HepG2 (cell line): ENCODE measurements at regions not wholly inside any gene's neighbourhood (a gene's known extent, or its start where the extent isn't known, plus 50 kb on each side); places are given as distances from the start of the nearest gene placed in this dataset.
"Not testable (repeated sequence)": the region's sequence is repeated elsewhere in the genome, so short reads cannot be mapped to it uniquely, and the experiment has no call there.

Experiments
- DPF2 ChIP-seq: sonication (generic); formaldehyde crosslinking; IDR thresholded peaks from 2 replicates; pipeline ENCODE4 v1.4.0; 2020; ENCODE audit warnings: mild to moderate bottlenecking, low read depth, missing genetic modification reagents, borderline replicate concordance
- E2F2 ChIP-seq: sonication (generic); formaldehyde crosslinking; IDR thresholded peaks from 2 replicates; pipeline ENCODE4 v1.4.0; 2020; ENCODE audit warnings: missing genetic modification reagents, borderline replicate concordance
- FOXO4 ChIP-seq: sonication (generic); formaldehyde crosslinking; conservative IDR thresholded peaks from 2 replicates; pipeline ENCODE4 v1.8.1; 2023; ENCODE audit warnings: missing genetic modification reagents
- MTA1 ChIP-seq: sonication (generic); formaldehyde crosslinking; IDR thresholded peaks from 2 replicates; pipeline ENCODE4 v1.4.0; 2020; ENCODE audit warnings: missing genetic modification reagents, mild to moderate bottlenecking, borderline replicate concordance
- POLR2AphosphoS5 ChIP-seq: IDR thresholded peaks from 2 replicates; pipeline ENCODE4 v1.6.1; 2012; ENCODE audit warnings: low read depth, low read length
- TFDP2 ChIP-seq: sonication (generic); formaldehyde crosslinking; IDR thresholded peaks from 2 replicates; pipeline ENCODE4 v1.4.0; 2020; ENCODE audit warnings: missing genetic modification reagents
- ZBTB44 ChIP-seq: sonication (generic); formaldehyde crosslinking; IDR thresholded peaks from 2 replicates; pipeline ENCODE4 v1.4.0; 2020; ENCODE audit warnings: missing genetic modification reagents
- ZFP91 ChIP-seq: sonication (generic); formaldehyde crosslinking; IDR thresholded peaks from 2 replicates; pipeline ENCODE4 v1.9.0; 2022; ENCODE audit warnings: missing genetic modification reagents, mild to moderate bottlenecking, borderline replicate concordance
- ZNF468 ChIP-seq: sonication (generic); formaldehyde crosslinking; IDR thresholded peaks from 2 replicates; pipeline ENCODE4 v1.8.0; 2022; ENCODE audit warnings: mild to moderate bottlenecking, moderate library complexity, missing genetic modification reagents
- ZNF572 ChIP-seq: sonication (generic); formaldehyde crosslinking; IDR thresholded peaks from 2 replicates; pipeline ENCODE4 v1.5.1; 2020; ENCODE audit warnings: mild to moderate bottlenecking, missing genetic modification reagents
- ZNF614 ChIP-seq: IDR thresholded peaks from 2 replicates; pipeline ENCODE4 v1.6.1; 2018; ENCODE audit warnings: missing biosample characterization, missing genetic modification reagents, inconsistent platforms, borderline replicate concordance
- ZNF775 ChIP-seq: sonication (generic); formaldehyde crosslinking; IDR thresholded peaks from 2 replicates; pipeline ENCODE4 v1.4.0; 2020; ENCODE audit warnings: missing genetic modification reagents, mild to moderate bottlenecking, moderate library complexity, borderline replicate concordance
- TF ChIP-seq, protein P1 (sequence below): sonication (generic); formaldehyde crosslinking; IDR thresholded peaks from 2 replicates; pipeline ENCODE4 v1.8.1; 2023; ENCODE audit warnings: mild to moderate bottlenecking, inconsistent platforms, moderate library complexity, missing genetic modification reagents, borderline replicate concordance

GRCh38 chr5:6547926-6548519 is 84.8 kb downstream of the NSUN2 start:
- TF ChIP-seq ZNF614 (CRISPR knock-in tag); TFDP2 (CRISPR knock-in tag); ZNF572 (CRISPR knock-in tag); ZBTB44 (CRISPR knock-in tag); E2F2 (CRISPR knock-in tag); ZFP91 (CRISPR knock-in tag); MTA1 (CRISPR knock-in tag); DPF2 (CRISPR knock-in tag); POLR2AphosphoS5; ZNF468 (CRISPR knock-in tag); FOXO4 (CRISPR knock-in tag); ZNF775 (CRISPR knock-in tag): not testable (repeated sequence)
- TF ChIP-seq, protein P1, sequence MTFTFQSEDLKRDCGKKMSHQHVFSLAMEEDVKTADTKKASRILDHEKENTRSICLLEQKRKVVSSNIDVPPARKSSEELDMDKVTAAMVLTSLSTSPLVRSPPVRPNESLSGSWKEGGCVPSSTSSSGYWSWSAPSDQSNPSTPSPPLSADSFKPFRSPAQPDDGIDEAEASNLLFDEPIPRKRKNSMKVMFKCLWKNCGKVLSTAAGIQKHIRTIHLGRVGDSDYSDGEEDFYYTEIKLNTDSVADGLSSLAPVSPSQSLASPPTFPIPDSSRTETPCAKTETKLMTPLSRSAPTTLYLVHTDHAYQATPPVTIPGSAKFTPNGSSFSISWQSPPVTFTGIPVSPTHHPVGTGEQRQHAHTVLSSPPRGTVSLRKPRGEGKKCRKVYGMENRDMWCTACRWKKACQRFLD (CRISPR knock-in tag) = not testable (repeated sequence)
